Uterus (tissue), 3 donors: ENCODE measurements at regions not wholly inside any gene's neighbourhood (a gene's known extent, or its start where the extent isn't known, plus 50 kb on each side); places are given as distances from the start of the nearest gene placed in this dataset.

Experiments
- DNase-seq, 2 donors: peaks; one replicate each; pipeline ENCODE4 v3.0.0-alpha.2; 2019 to 2020
- H3K27ac ChIP-seq, 2 donors: fragments of 200-600 bp; sonication (generic); 1 replicate in 1 of 2; 2 replicates in 1 of 2; pipeline ENCODE4 v1.5.1; 2016 to 2018
- H3K27me3 ChIP-seq, 2 donors: fragments of 200-600 bp; sonication (generic); one replicate each; pipeline ENCODE4 v1.5.1; 2018 to 2019; ENCODE audit warnings: control low read depth in 1 of 2
- H3K36me3 ChIP-seq, 2 donors: fragments of 200-600 bp; sonication (generic); one replicate each; pipeline ENCODE4 v1.5.1; 2019; ENCODE audit warnings: control low read depth in 1 of 2
- H3K4me1 ChIP-seq, 2 donors: fragments of 200-600 bp; sonication (generic); one replicate each; pipeline ENCODE4 v1.5.1; 2018 to 2019; ENCODE audit warnings: control low read depth in 1 of 2
- H3K4me3 ChIP-seq, 2 donors: fragments of 200-600 bp; sonication (generic); 1 replicate in 1 of 2; 2 replicates in 1 of 2; pipeline ENCODE4 v1.5.1; 2018 to 2019; ENCODE audit warnings: mild to moderate bottlenecking in 1 of 2
- H3K9me3 ChIP-seq, 2 donors: fragments of 200-600 bp; sonication (generic); one replicate each; pipeline ENCODE4 v1.5.1; 2019; ENCODE audit warnings: control low read depth in 1 of 2
- POLR2A ChIP-seq, 2 donors: fragments of 450-650 bp; IDR thresholded peaks; one replicate each; pipeline ENCODE4 v1.6.1; 2016; ENCODE audit warnings: antibody characterized with exemption in 2 of 2, mild to moderate bottlenecking in 1 of 2, moderate library complexity in 1 of 2
- intact Hi-C: fragments of 100-400 bp; cut with DNase I; formaldehyde crosslinking; loops from one replicate; pipeline ENCODE4 v1.15.1; 2023; ENCODE audit warnings: low total_unique reads
- TF ChIP-seq, protein P1 (sequence below), 4 experiments: fragments of 200-600 bp in 2 of 4; fragments of 450-650 bp in 2 of 4; sonication (generic) in 2 of 4; IDR thresholded peaks; one replicate each; pipeline ENCODE4 v1.5.1; 2016 to 2019; ENCODE audit warnings: antibody characterized with exemption in 4 of 4, mild to moderate bottlenecking in 2 of 4, moderate library complexity in 1 of 4
- donor health status: DM: yes; HTN: yes; CAD: no.

- no peak overlapping the region for H3K27ac ChIP-seq
- H3K27me3 ChIP-seq, result no peaks in the 10 kb centered on the region
- intact Hi-C loops, result no loop called here
- H3K4me1 ChIP-seq, result no peaks in the 10 kb centered on the region
- no peaks in the 10 kb centered on the region for H3K36me3 ChIP-seq
- no peak for TF ChIP-seq POLR2A (IDR thresholded peaks at IDR 0.05)
- TF ChIP-seq, protein P1, sequence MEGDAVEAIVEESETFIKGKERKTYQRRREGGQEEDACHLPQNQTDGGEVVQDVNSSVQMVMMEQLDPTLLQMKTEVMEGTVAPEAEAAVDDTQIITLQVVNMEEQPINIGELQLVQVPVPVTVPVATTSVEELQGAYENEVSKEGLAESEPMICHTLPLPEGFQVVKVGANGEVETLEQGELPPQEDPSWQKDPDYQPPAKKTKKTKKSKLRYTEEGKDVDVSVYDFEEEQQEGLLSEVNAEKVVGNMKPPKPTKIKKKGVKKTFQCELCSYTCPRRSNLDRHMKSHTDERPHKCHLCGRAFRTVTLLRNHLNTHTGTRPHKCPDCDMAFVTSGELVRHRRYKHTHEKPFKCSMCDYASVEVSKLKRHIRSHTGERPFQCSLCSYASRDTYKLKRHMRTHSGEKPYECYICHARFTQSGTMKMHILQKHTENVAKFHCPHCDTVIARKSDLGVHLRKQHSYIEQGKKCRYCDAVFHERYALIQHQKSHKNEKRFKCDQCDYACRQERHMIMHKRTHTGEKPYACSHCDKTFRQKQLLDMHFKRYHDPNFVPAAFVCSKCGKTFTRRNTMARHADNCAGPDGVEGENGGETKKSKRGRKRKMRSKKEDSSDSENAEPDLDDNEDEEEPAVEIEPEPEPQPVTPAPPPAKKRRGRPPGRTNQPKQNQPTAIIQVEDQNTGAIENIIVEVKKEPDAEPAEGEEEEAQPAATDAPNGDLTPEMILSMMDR (IDR thresholded peaks at IDR 0.05), result no peak
- no peak overlapping the region for H3K4me3 ChIP-seq
- DNase-seq, result no peak
- H3K9me3 ChIP-seq, result no peaks in the 10 kb centered on the region
Observed at GRCh38 chr2:129302561-129303183, 676.8 kb upstream of the RAB6C start.

- H3K27me3 ChIP-seq, result no peaks in the 10 kb centered on the region
- DNase-seq, result no peak
- TF ChIP-seq POLR2A (IDR thresholded peaks at IDR 0.05), result no peak
- TF ChIP-seq, protein P1 (IDR thresholded peaks at IDR 0.05), result no peak
- no peaks in the 10 kb centered on the region for H3K4me1 ChIP-seq
- no peak overlapping the region for H3K27ac ChIP-seq
- H3K4me3 ChIP-seq, result no peak overlapping the region
- no peaks in the 10 kb centered on the region for H3K36me3 ChIP-seq
- H3K9me3 ChIP-seq, result no peaks in the 10 kb centered on the region
- intact Hi-C loops, result no loop called here
Observed at GRCh38 chr2:129314120-129314519, 665.3 kb upstream of the RAB6C start.

GRCh38 chr2:129318581-129319421 lies 660.7 kb upstream of the RAB6C start:
- no peak for TF ChIP-seq POLR2A (IDR thresholded peaks at IDR 0.05)
- TF ChIP-seq, protein P1 (IDR thresholded peaks at IDR 0.05), result no peak
- Histone ChIP-seq H3K9me3 (no peaks in the 10 kb centered on the region), H3K4me3 (no peak overlapping the region), H3K4me1 (no peaks in the 10 kb centered on the region), H3K27me3 (no peaks in the 10 kb centered on the region), H3K27ac (no peak overlapping the region), H3K36me3 (no peaks in the 10 kb centered on the region)
- intact Hi-C loops, result no loop called here
- no peak for DNase-seq

GRCh38 chr2:129319422-129319717 lies 660.1 kb upstream of the RAB6C start:
- intact Hi-C loops, result no loop called here
- TF ChIP-seq, protein P1 (IDR thresholded peaks at IDR 0.05), result no peak
- no peak for TF ChIP-seq POLR2A (IDR thresholded peaks at IDR 0.05)
- Histone ChIP-seq H3K36me3 (no peaks in the 10 kb centered on the region), H3K9me3 (no peaks in the 10 kb centered on the region), H3K27ac (no peak overlapping the region), H3K4me1 (no peaks in the 10 kb centered on the region), H3K4me3 (no peak overlapping the region), H3K27me3 (no peaks in the 10 kb centered on the region)
- no peak for DNase-seq

GRCh38 chr2:129320288-129320687 lies 659.2 kb upstream of the RAB6C start:
- TF ChIP-seq, protein P1 (IDR thresholded peaks at IDR 0.05), result no peak
- TF ChIP-seq POLR2A (IDR thresholded peaks at IDR 0.05), result no peak
- Histone ChIP-seq H3K4me3 (no peak overlapping the region), H3K4me1 (no peaks in the 10 kb centered on the region), H3K27ac (no peak overlapping the region), H3K36me3 (no peaks in the 10 kb centered on the region), H3K27me3 (no peaks in the 10 kb centered on the region), H3K9me3 (no peaks in the 10 kb centered on the region)
- DNase-seq, result no peak
- intact Hi-C loops, result no loop called here
